ENCODE measurements at regions not wholly inside any gene's neighbourhood (a gene's known extent, or its start where the extent isn't known, plus 50 kb on each side); places are given as distances from the start of the nearest gene placed in this dataset.
"Not testable (repeated sequence)": the region's sequence is repeated elsewhere in the genome, so short reads cannot be mapped to it uniquely, and the experiment has no call there.

DNA sequence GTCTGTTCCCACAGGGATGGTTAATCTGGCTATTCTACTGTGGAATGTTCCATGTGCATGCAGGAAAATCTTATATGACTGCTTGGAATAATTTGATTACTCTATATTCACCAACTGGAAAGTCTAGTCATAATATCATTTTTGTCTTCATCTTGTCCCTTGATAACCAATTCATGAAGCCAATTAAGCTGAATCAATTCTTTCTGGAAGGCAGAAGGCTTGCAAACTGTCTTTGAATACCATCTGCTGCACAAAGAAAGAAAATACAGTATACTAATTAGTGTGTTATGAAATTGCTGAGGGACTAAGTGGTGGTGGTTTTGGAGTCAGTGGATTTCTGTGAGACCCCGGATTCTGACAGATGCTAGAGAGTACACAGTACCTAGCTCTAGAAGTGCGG is 546.5 kb upstream of the MIS18BP1 start:
- H3K36me3 ChIP-seq (ENCODE audit: control insufficient read depth, insufficient read depth, low read length), result no peaks in the 10 kb centered on the region
- TF ChIP-seq, protein P1, sequence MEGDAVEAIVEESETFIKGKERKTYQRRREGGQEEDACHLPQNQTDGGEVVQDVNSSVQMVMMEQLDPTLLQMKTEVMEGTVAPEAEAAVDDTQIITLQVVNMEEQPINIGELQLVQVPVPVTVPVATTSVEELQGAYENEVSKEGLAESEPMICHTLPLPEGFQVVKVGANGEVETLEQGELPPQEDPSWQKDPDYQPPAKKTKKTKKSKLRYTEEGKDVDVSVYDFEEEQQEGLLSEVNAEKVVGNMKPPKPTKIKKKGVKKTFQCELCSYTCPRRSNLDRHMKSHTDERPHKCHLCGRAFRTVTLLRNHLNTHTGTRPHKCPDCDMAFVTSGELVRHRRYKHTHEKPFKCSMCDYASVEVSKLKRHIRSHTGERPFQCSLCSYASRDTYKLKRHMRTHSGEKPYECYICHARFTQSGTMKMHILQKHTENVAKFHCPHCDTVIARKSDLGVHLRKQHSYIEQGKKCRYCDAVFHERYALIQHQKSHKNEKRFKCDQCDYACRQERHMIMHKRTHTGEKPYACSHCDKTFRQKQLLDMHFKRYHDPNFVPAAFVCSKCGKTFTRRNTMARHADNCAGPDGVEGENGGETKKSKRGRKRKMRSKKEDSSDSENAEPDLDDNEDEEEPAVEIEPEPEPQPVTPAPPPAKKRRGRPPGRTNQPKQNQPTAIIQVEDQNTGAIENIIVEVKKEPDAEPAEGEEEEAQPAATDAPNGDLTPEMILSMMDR (IDR thresholded peaks at IDR 0.05; ENCODE audit: insufficient read depth, low read length, poor library complexity, severe bottlenecking), result no peak
- H3K4me3 ChIP-seq (ENCODE audit: low read depth, low read length), result no peak overlapping the region
- H3K27me3 ChIP-seq (ENCODE audit: control insufficient read depth, insufficient read depth, low read length), result no peaks in the 10 kb centered on the region
- DNase-seq (ENCODE audit: low read depth), result no peak

DNA sequence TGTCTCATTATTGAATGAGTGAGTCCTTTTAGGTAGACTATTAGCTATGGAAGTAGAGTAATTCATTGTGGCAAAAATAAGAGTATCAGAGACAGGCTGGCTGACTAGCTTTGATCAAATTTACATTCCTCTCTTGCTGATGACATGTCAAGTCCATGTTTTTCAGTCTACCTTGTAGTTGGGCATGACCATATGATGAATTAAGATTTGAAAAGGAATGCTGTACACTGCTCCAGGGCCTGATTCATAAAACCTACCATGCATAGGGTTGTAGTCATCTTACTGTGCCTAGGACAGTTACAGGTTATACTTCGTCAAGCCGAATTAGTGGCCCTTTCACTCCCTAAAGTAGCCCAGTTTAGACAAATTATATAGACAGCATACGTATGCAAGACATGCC is 545.7 kb upstream of the MIS18BP1 start:
- no peak for DNase-seq (ENCODE audit: low read depth)
- TF ChIP-seq, protein P1 (IDR thresholded peaks at IDR 0.05; ENCODE audit: insufficient read depth, low read length, poor library complexity, severe bottlenecking), result no peak
- Histone ChIP-seq H3K36me3 (ENCODE audit: control insufficient read depth, insufficient read depth, low read length) (no peaks in the 10 kb centered on the region), H3K27me3 (ENCODE audit: control insufficient read depth, insufficient read depth, low read length) (no peaks in the 10 kb centered on the region), H3K4me3 (ENCODE audit: low read depth, low read length) (no peak overlapping the region)

DNA sequence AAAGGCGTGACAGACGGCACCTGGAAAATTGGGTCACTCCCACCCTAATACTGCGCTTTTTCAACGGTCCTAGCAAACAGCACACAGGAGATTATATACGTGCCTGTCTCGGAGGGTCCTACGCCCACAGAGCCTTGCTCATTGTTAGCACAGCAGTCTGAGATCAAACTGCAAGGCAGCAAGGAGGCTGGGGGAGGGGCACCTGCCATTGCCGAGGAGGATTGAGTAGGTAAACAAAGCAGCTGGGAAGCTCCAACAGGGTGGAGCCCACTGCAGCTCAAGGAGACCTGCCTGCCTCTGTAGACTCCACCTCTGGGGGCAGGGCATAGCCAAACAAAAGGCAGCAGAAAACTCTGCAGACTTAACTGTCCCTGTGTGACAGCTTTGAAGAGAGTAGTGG is 543.0 kb upstream of the MIS18BP1 start:
- H3K4me3 ChIP-seq (ENCODE audit: low read depth, low read length); H3K27me3 ChIP-seq (ENCODE audit: control insufficient read depth, insufficient read depth, low read length); DNase-seq (ENCODE audit: low read depth); H3K36me3 ChIP-seq (ENCODE audit: control insufficient read depth, insufficient read depth, low read length): not testable (repeated sequence)

DNA sequence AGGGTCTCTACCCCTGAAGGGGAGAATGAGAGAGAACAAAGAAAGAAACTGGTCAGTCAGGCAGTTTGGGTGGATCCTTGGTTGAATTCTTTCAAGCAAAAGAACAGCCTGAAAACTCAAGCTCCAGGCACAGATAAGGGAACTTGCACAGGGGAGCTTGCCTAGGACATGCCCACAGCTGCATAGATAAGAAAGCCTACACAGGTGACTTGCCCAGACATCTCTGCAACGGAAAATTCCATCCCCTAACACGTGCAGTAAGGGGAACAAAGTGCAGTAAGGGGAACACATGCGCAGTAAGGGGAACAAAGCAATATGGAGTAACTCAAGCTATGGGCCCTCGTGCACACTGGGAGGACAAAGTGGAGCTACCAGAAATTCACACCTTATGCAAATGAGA is 540.1 kb upstream of the MIS18BP1 start:
- no peaks in the 10 kb centered on the region for H3K36me3 ChIP-seq (ENCODE audit: control insufficient read depth, insufficient read depth, low read length)
- no peak for DNase-seq (ENCODE audit: low read depth)
- no peaks in the 10 kb centered on the region for H3K27me3 ChIP-seq (ENCODE audit: control insufficient read depth, insufficient read depth, low read length)
- no peak overlapping the region for H3K4me3 ChIP-seq (ENCODE audit: low read depth, low read length)
- TF ChIP-seq, protein P1 (IDR thresholded peaks at IDR 0.05; ENCODE audit: insufficient read depth, low read length, poor library complexity, severe bottlenecking), result no peak

DNA sequence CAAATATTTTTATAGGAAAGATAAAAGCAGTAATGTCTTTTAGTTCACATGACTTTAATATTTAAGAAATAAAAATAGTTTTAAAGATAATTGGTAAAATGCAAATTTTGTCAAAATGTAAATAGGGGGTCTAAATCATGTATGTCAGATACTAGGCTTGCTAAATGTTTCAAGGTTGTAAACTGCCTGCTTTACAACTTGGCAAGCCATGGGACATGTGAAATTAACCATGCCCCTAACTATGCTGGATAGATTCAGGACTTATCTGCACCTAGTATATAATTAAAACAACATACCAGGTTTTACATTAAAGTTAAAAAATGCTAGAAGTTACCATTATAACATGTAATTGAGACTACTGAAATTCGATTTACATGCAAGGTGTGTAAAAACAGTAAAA is 537.3 kb upstream of the MIS18BP1 start:
- DNase-seq (ENCODE audit: low read depth), result no peak
- H3K27me3 ChIP-seq (ENCODE audit: control insufficient read depth, insufficient read depth, low read length), result no peaks in the 10 kb centered on the region
- H3K36me3 ChIP-seq (ENCODE audit: control insufficient read depth, insufficient read depth, low read length), result no peaks in the 10 kb centered on the region
- no peak overlapping the region for H3K4me3 ChIP-seq (ENCODE audit: low read depth, low read length)
- TF ChIP-seq, protein P1 (IDR thresholded peaks at IDR 0.05; ENCODE audit: insufficient read depth, low read length, poor library complexity, severe bottlenecking), result no peak

DNA sequence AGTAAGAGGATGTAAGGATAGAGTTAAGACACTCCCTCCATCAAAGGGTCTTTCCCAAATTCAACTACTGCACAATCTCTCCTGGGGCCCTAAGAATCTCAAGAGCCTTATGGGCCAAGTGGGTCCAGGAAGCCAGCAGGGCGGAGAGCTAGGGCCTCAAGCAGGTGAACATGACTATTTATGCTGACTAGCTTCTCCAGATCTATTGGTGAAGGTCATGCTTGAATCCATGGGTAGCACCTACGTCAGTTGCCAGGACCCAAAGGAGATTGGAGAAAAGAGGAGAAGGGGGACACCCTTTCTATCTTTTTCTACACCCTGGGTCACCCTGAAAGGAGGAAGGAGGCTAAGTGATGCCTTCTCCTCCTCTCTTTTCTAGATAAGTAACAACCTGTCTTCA is 534.2 kb upstream of the MIS18BP1 start:
- TF ChIP-seq, protein P1 (IDR thresholded peaks at IDR 0.05; ENCODE audit: insufficient read depth, low read length, poor library complexity, severe bottlenecking), result no peak
- Histone ChIP-seq H3K4me3 (ENCODE audit: low read depth, low read length) (no peak overlapping the region), H3K27me3 (ENCODE audit: control insufficient read depth, insufficient read depth, low read length) (no peaks in the 10 kb centered on the region), H3K36me3 (ENCODE audit: control insufficient read depth, insufficient read depth, low read length) (no peaks in the 10 kb centered on the region)
- DNase-seq (ENCODE audit: low read depth), result no peak

Measured in kidney epithelial cell (primary cell).